ENCODE measurements at regions not wholly inside any gene's neighbourhood (a gene's known extent, or its start where the extent isn't known, plus 50 kb on each side); places are given as distances from the start of the nearest gene placed in this dataset.

DNA sequence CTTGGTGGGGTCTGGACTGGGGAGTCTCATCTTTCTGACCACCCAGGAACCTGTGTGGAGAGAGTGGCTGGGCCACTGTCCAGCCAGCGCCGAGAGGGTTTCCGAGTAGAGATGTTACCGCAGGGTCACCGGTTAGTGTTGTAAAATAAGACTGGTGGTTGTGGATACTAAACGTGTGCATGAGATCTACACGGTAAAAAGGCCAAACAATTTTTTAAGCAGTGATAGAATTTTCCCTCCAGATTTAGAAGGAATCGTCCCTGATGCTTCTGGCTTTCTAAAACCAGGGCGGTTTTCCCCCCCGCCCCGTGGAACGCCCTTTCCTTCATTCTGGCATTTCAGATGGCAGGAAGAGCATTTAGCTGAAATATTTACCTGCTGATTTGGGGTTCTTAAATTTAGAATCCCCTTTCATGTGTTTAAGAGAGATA lies 72.6 kb upstream of the PPARA start:
- no peak for DNase-seq (ENCODE audit: low read depth in 1 of 2, low spot score in 1 of 2)

DNA sequence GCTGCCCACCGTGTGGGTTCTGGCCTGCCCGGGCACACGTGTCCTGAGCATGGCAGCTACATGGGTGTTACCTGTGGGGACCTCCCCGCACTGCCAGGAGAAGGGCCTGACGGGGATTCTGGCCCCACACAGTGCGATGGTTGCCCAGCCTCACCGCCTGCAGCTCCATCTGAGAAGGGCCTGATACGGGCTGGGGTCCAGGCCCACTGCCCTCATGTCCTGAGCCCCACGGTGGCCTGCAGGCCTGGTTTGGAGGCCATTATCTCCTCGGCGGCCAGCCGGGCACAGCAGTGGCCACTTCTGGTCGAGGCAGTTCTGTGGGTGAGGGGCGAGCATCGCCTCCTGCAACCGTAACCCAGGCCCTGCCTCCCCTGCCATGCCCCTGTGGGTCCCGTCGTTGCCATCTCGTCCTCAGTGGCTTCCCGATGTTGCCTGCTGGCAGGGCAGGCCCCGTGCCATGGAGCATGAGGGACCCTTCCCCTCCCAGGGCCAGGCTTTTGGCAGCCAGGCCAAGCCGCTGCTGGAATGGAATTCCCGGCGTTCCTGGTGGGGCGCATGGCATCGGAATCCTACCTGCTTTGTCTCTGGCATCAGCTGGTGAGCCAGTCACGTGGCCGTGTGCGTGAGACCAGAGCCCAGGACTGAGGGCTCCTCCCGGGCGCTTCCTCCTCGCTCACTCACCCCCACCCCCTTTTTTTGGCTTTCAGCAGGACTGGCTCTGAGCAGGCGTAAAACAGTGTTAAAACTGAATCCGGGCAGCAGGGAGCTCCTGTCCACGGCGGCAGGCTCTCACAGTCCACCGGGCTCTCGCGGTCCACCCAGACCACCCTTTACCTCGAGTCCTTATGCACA lies 71.9 kb upstream of the PPARA start:
- no peak for DNase-seq (ENCODE audit: low read depth in 1 of 2, low spot score in 1 of 2)

DNA sequence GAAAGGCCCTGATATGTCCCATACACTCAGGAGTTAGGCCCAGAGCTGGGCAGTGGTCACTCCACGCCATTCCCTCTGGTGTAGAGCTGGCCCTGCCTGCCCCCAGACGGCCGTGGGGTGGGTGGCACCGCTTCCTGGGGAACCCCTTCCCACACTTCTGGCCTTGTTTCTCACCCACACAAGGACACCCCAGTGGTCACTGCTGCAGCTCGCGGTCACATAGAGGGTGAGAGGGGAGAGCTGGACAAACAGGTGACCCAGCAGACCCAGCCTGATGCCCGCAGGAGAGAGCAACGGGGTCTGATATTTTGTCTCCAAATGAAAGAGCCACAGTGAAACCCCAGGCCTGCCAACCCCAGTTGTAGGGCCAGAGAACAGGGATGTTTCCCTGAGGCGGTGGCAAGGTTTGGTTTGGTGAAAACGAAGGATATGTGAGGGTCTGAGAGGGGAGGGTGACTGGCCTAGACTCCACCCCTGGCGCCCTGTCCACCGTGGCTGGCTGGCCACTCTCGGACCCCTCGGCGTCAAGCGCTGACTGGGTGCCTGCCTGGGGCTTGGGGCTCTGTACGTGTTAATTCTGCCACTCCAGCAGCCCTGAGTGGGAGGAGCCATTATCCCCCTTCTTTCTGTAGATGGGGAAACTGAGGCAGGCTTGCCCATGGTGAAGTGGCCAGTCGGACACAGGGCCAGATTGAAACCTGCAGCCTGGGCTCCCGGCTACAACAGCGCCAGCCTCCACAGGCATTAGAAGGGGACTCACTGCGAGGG lies 71.0 kb upstream of the PPARA start:
- no peak for DNase-seq (ENCODE audit: low read depth in 1 of 2, low spot score in 1 of 2)

DNA sequence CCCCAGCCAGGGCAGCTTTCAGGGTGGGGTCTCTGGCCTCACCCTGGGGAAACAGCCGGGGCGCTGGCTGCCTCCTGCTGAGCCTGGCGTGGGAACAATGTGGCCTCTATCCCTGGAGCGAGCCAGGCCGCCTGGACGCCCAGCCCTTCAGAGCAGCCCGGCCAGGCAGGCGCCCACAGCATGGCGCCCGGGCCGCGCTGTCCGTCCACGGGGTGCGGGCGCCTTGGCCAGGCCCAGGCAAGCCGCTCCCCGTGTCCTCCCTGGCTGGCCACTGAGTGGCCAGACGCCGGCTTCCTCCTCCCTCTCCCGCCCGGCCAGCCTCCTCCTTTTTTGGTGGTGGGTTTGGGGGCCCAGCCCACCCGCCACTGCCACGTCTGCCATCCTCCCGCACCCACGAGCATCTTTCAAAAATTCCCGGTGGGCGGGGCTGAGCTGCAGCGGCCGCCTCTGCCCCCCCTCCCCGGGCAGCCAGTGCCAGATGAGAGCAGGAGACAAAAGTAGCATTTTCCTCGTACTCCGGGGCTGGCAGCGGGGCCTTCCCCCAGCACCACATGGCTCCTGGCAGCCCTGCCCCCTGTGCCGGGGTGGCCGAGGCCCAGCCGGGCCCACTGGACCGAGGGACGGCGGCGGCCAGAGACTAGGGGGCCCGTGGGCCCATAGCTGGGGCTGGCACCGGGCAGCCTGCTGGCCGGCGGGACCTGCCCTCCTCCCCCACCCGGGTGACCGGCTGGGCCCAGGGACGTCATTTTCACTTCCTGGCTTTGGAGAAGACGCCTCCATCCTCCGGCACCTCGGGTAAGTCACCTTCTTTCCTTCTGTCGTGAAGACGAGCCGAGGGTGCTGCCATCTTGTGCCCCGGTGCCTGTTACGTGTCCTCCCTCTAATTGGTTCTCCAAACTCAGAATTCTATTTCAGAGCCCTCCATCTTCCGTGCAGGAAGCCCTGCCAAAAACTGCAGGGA lies 70.2 kb upstream of the PPARA start:
- DNase-seq (ENCODE audit: low read depth in 1 of 2, low spot score in 1 of 2) = no peak

DNA sequence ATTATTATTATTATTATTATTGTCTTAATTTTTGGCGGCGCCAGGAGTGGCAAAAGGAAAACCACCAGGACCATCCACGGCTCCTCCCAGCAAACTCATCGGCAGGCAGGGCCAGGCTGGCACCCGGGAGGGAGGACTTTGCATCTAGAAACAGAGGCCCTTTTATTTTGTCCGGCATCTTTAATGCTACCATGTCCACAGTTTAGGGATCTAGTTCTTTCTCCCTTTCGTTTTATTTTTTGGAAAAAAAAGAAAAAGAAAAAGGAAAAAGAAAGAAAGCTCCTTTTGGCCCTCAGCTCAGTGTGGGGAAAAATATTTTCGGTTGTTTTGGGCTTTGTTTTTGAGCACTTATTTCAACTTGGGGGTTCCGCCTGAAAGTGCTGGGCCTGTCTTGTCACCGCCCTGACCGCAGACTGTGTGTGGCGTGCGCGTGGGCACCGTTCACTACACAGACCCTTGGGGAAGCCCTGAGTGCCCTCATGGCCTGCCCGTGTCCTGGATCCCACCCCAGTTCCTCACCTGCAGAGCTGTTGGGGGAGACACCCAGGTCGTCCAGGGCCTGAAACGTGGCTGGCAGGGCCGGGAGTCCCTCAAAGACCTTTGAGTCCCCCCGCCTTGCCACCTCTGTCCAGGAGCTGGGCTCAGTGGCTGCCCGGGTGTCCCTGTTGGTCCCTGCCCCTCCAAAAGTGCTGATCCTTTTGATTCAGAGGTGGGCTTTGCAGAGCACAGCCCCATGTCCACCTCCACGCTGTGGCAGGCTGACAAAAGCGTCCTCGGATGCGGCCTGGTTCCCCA lies 69.1 kb upstream of the PPARA start:
- DNase-seq (ENCODE audit: low read depth in 1 of 2, low spot score in 1 of 2) = no peak

DNA sequence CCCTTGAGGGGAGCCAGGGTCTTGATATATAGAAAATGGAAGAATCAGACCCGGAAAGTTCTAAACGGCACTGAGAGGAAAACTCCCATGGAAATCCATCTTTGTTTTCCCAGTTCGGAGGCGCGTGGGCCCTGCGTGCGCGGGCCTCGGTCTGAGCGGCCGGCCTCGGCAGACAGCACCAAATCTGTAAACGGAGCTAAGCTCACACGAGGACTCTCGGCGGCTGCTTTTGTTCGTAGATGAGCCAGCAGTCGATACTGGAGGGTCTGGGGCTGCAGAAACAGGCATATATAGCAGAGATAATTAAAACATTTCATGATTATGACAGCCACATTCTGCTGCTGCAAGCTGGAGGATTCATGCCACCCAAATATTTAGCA lies 68.5 kb upstream of the PPARA start:
- DNase-seq (ENCODE audit: low read depth in 1 of 2, low spot score in 1 of 2) = no peak

DNA sequence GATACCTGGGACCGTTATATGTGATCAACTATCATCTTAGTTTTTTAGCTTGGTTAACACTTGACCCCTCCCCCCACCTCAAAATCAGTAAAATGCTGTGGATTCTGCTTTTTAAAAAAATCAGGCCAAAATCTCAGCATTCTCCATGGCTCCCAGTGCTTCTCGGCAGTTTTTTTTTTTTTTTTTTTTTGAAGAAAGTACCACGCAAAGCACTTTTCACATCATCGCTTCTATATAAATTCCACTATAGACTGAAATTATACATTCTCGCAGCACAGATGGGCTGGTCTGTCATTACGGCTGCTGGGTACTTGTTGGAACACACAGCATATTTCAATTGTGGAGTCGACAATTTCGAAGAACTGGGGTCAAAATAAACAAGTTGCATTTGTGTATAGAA lies 67.7 kb upstream of the PPARA start:
- DNase-seq (ENCODE audit: low read depth in 1 of 2, low spot score in 1 of 2) = no peak

DNA sequence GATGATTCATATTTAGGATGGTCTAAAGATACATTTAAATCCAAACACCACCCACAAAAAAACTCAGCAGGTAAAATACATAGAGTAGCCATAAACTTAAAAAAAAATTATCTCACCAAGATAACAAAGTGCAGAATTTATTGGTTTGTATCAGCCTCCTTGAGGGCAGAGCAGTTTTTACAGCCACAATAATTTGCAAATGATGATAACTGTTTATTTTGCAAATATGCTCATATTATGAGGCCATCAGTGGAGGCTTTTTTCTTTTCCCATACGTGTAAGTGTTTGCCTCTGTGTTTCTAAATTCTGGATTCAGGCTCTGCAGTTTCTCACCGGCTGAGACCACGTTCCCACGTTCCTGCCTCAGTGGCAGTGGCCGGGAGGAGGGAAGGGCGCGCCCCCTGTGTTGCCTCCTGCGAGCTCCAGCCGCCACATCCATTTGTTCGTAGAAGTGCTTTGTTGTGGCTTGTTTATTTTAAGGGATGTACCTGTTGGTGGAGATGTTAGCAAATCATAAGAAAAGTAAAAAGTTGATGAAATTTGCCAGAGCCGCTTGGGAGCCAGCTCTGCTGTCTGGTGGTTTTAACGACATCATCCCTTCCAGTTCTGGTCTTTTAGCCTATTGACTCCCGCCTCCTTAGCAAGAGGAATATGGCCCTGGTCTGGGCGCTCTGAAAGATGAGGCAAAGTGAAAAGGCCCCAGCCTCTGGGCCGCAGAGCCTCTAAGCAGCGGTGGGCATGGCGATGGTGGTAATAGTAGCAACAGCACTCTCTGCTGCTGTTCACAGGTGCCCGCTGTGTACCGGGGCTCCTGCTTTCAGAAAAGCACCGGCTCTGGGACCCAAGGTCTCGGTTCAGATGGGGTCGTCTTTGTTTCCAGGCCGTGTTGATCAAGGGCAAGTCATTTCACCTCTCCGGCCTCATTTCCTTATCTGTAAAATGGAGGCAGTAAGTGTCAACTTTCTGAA lies 66.7 kb upstream of the PPARA start:
- no peak for DNase-seq (ENCODE audit: low read depth in 1 of 2, low spot score in 1 of 2)

DNA sequence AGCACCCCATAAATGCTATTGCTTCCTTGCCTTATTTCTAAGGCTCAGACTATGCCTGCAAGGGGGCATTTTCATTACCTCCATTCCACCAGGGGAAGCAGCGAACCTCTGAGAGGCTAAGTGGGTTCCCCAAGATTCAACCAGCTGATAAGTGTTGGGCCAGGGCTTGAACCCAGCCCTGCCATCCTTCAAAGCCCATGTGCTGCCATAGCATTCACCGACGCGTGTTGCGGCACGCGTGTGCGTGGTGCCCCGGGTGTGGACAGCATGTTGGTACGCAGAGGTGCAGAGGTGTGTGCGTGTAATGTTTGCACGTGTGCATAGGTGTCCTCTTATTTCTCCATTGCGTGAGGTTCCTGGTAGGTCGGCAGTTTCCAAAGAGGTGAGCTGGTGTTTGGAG lies 66.0 kb upstream of the PPARA start:
- no peak for DNase-seq (ENCODE audit: low read depth in 1 of 2, low spot score in 1 of 2)

DNA sequence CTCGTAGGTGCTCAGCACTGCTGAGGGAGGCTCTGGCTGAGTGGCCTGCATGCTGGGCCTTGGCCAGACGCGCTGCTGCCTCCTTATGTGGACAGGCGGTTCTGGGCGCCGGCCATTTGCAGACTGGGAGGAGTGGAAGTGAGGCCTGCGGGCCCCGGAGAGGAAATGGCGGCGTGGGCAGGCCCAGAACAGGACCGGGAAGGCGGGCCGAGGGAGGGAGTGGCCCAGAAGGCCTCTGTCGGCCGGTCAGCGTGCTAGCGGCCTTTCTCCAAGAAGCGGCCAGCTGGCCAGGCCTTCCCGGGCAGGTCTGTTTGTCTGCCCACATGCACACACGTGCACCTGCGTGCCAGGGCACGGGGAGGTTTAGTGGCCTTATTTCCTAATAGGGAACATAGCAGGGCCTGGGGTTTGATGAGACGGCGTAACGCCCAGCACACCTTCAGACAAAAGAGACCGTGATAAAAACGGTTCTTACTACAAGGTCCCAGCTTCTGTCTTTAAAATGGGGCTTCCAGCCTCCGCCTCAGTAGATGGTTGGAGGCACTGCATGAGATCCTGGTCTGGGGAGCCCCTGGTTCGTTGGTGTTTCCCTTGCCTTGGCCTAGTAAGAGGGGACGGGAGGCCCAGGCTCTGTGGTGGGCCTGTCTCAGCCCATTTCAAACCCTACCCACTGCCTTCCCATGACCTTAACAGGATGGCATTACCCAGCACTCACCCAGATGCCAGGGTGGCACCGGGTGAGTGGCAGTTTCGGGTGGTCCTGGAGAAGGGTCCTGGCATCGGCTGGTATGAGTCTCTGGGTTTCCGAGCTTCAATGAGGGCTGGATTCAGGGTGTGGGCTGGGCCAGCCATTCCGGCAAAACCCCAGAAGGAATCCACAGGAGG lies 65.1 kb upstream of the PPARA start:
- no peak for DNase-seq (ENCODE audit: low read depth in 1 of 2, low spot score in 1 of 2)

DNA sequence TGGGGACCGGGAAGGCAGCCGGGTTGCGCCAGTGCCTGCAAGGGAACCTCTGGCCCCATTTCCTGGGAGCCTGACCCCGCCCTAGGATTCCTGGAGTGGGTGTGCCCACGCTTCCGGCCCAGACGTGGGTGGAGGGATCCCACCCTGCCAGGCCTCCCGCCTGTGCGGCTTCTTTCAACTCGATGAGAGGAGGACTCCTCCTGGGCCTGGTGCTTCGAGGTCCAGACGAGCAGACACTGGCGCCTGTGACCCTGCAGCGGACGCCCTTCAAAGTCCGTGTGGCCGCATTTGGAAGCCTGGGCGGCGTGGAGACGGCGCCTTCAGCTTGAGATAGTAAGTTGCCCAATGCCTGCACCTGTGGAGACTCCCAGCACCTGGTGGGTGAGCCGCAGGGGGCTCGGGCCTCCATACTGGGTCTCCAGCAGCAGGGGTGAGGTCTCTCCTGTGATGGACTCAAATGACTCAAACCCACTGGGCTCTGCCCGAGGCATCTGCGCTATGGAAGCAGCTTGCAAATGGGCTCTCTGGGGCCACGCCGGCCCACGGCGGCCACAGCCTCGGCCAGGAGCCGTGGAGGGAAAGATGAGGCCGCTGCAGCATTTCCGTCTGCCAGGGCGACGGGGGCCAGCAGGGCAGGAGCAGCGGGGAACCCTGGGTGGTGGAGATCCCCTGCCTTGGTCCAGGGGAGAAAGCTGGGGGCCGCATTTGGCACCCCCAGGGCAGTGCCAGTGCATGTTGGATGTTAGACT lies 64.3 kb upstream of the PPARA start:
- DNase-seq (ENCODE audit: low read depth in 1 of 2, low spot score in 1 of 2) = no peak

DNA sequence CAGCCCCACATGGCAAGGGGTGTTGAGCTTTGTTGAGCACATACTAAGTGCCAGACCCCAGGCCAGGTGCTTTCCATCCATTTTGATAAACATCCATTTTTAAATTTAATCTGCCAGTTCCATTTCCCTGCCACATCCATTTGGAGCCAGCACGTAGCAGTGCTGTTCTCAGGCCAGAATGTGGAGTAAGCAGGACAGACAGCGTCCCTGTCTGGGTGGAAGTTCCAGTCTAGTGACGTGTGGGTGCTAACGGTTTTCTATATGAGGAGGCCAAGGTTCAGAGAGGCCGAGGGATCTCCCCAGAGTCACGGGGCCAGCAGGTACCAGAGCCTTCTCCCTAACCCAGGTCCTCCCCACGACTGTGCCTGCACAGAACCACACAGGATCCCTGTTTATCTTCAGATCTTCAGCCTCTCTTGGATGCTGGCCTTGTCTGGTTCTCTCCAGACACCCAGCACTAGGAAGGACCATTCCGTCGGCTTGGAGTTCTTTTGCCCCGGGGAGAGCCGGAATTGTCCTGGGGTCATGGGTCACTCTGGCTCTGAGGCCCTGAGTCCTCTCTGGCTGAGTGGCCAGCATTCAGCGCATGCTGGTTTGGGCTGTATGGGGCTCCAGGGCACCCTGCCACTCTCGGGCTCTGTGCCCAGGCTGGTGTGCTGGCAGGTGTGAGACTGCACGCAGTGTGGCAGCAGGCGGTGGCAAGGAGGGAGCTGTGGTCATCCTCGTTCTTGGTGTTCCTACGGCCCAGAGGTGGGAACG lies 63.6 kb upstream of the PPARA start:
- DNase-seq (ENCODE audit: low read depth in 1 of 2, low spot score in 1 of 2) = no peak

DNA sequence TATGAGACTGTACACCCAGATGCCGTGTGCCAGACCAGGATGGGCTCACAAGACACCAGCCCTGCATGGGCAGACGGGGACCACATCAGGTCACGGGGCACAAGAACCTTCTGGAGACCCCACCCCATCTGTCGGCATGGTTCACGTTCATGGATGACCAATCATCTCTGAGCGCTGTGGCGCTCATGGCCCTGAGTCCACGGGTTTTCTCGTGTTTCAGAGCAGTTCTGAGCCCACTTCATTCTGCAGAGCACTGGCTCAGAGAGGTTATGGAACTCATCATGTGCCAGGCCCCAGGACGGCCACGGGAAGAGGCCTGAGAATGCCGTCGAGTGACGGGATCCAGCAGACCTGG lies 63.0 kb upstream of the PPARA start:
- DNase-seq (ENCODE audit: low read depth in 1 of 2, low spot score in 1 of 2) = no peak

DNA sequence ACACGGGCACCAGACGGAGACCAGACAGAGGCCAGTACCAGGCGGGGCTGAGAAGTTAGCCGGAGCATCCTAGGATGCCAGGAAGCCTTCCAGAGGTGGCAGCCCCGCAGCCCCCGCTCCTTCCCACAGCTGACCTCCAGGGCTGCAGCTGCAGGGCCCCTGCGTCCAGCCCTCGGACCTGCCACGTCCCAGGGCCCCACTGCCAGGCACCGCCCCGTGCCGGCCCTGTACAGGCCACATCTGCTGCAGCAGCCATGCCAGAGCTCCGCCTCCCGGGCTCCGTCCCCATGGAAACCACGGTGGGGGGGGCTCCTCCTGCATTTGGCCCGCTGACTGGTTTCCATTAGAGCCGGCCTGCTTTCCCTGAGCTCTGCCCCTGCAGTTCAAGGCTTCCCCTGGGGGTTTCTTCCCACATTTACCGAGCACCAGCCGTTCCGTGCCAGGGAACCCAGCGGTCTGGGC lies 62.5 kb upstream of the PPARA start:
- no peak for DNase-seq (ENCODE audit: low read depth in 1 of 2, low spot score in 1 of 2)

DNA sequence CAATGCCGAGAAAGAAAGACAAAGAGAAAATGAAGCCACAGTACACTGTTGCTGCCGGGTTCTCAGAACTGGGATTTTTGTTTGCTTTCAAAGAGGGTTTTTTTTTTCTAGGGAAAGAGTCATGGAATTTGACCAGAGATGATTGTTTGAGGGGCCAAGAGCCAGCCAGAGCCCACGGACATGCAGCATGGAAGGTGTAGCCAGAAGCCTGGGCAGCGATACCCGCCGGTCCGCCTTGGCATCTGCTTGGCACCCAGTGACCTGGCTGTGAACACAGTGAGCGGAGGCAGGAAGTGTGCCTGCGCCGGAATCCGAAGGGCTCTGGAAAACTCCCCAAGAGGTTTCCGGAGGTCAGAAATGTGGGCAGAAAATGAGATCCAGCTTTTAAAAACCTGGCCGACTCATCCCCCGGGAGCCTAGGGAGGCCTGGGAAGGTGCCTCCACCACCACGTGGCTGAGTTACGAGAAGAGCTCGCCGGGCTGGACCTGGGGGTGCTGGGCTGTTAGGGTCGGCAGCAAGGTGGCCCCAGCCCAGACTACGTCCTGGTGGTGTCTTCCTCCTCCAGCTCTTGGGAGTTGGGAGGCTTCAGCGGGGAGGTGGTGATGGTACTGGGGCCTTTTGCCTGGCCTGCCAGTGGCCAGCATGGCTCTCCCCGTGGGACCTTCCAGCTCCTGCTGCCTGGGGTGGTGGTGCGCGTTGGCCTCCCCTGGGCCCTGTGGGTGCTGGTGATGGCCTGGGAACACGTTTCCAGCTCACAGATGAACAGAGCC lies 61.6 kb upstream of the PPARA start:
- no peak for DNase-seq (ENCODE audit: low read depth in 1 of 2, low spot score in 1 of 2)

DNA sequence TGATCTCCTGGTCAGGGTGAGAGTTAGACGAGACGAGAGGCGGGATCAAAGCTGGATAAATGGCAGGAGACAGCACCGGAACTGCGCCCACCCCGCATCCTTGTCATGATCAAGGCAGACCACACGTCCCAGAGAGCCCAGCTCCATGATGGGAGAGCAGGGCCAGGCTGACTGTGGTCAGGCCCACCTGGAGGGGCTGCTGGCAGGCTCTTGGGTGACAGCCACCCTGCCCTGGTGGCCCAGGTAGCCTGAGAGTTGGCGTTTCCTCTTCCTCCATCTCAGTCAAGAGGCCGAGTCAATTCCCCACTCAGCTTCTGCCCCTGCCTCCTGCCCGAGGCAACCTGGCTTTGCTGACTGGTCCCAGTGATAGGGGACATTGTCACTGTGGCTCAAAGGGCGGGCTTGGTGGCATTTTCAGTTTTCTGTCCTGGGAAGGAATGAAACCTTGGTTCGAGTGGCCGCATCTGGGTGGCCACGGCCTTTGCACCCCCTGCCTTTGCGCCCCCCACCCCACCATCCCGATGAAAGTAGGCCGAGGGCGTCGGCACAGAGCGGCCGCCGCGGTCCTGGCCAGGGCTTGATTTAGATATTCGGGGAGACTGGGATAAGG lies 60.8 kb upstream of the PPARA start:
- DNase-seq (ENCODE audit: low read depth in 1 of 2, low spot score in 1 of 2) = no peak

Data from stimulated activated CD4-positive, alpha-beta T cell treated with anti-CD3 and anti-CD28 coated beads, Interleukin-15, amount 100 ng/mL, for 1 hour (primary cell).